ENCODE measurements at regions not wholly inside any gene's neighbourhood (a gene's known extent, or its start where the extent isn't known, plus 50 kb on each side); places are given as distances from the start of the nearest gene placed in this dataset.
"Not testable (repeated sequence)": the region's sequence is repeated elsewhere in the genome, so short reads cannot be mapped to it uniquely, and the experiment has no call there.

GRCh38 chr2:105691947-105692390 is 52.7 kb upstream of the NCK2 start:
- DNase-seq = no peak

DNA sequence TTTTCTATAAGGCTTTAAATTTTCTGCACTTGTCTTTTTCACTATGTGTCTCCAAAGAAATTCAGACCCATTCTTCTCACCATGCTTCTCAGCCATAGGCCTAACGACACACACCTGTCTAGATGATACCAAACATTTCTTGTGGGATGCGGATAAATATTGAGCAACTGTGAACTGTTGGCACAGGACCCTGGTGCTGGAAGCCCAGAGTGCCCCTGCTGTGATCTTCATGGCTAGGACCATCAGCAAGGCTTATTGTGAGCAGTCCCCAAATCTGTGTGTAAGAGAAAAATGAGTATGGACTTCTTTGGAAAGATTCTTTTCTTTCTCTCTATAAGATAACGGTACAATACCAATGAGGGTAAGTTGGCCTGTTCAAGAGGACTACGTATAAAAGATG is 54.1 kb upstream of the NCK2 start:
- DNase-seq = no peak

GRCh38 chr2:105689484-105689883 is 55.2 kb upstream of the NCK2 start:
- DNase-seq = no peak

GRCh38 chr2:105688946-105689345 is 55.8 kb upstream of the NCK2 start:
- no peak for DNase-seq

DNA sequence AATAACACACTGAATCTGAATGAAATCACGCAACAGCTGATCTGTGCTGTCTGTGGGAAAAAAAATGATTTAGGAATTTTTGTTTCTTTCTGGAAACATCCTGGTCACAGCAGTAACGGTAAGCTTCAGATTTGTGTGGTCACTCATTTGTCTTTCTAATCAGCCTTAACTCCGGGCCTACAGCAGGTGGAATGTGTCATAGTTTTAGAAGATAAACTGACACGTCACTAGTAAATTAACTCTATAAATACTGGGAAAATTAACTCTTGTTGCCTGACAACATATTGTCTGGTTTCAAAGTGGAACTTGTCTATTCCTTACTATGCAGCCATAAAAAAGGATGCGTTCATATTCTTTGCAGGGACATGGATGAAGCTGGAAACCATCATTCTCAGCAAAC is 58.1 kb upstream of the NCK2 start:
- no peak for DNase-seq

- no peak for DNase-seq
These were observed 61.7 kb upstream of the NCK2 start for GRCh38 chr2:105683011-105683492.

- DNase-seq = no peak
These were observed 62.3 kb upstream of the NCK2 start for GRCh38 chr2:105682401-105682800.

DNA sequence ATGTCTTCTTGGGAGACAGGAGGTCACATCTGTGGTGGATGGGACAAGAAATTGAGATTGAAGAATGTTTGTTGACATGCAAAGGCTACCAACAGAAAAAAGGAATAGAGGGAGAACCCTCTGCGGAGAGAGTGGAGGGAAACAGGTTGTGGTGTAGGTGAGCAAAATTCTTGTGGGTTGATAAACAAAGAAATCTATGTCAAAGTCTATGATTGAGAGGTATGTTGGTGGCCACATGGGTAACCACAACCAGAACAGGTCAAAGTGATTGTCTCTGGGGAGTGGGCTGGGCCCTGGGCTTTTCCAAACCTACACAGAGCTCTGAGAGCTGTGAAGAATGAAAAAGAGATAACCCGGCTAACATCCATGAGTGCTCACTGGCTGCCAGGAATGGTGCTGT is 62.8 kb upstream of the NCK2 start:
- DNase-seq = no peak

DNA sequence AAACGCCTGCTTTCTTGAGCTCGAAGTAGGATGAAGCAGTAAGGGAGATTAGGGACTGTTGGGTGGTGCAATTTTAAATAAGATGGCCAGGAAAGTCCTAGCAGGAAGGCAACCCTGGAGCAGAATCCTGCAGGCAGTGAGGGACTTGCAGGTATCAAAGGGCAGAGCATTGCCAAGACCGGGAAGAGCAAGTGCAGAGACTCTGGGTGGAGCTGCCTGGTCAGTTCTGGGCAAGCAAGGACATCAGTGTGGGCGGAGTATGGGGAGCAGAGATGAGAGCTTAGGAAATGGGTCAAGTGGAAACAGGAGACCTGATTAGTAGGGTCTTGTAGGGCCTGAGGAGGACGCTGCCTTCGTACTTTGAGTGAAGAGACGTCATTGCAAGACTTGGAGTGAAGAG is 64.4 kb upstream of the NCK2 start:
- DNase-seq = no peak

DNA sequence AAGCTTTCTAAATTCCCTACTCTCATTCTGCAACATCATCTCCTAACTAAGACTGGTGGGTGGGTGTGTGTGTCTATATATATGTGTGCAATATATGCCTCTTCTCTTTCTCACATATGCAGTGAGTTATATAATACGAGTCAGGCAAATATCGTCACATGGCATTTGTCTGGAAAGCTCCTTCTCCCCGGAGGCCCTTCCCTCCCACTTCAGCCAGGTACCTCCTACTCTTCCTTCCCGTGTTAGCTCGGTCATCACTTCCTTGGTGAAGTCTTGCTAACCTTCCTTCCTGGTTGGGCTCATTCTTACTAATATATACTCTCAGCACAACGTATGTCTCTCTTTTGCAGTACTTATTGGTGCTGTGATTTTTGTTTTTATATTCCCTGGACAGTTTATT is 66.4 kb upstream of the NCK2 start:
- no peak for DNase-seq

DNA sequence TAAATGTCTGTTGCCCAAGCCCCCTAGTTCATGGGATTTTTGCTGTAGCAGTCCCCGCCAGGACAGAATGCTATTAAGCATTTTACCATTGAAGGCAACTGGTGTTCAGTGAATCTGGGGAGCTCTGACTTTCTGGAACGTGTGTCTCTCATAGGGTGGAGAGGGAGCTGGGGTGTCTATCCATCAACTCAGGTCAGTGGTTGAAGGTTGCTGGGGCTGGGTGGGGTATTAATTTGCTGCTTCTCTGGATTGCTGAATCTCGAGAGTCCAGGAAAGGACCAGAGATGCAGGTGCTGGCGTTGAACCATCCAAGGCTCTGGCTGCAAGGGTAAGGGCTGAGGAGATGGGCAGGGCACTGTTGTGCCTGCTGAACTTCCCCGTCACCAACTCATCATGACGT is 66.8 kb upstream of the NCK2 start:
- no peak for DNase-seq

DNA sequence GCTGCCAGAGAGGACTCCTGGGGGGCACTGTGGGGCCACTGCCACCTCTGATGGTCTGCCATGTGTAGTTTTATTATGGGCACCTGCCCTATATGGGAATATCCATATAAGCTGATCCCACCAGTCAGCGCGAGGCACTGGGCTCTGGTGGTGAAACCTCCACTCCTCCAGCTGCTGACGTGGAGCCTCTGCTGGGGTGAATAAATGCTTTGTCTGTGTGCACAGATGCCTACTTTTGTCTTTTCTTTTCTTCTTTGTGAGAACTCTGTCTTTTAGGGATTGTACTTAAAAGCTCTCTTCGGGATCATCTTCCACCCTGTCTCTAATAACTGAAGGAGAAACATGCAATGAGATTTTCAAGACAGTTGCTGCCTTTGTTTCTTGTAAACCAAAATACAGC is 68.9 kb upstream of the NCK2 start:
- no peak for DNase-seq

GRCh38 chr2:105674859-105675541 is 69.7 kb upstream of the NCK2 start:
- peak; percentile 73 for DNase-seq

GRCh38 chr2:105674401-105674800 is 70.3 kb upstream of the NCK2 start:
- DNase-seq = no peak

DNA sequence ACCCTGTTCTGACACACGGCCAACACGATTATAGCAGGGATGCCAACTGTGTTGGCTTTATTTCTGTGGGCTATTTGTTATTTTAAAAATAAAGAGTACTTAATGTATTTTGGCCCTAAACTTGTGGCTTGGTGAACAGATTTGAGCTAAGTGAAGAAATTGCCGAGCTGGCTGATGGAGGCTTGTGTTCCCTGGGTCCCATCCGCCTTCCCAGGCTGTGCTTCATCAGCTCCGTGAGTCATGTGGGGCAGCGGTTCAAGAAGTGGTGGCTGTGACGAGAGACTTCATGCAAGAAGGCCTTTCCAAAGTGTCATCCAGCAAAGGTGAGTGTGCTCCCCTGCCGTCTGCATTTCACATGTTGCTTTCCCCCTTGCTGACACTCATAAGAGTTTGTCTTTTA is 73.6 kb upstream of the NCK2 start:
- DNase-seq = no peak

DNA sequence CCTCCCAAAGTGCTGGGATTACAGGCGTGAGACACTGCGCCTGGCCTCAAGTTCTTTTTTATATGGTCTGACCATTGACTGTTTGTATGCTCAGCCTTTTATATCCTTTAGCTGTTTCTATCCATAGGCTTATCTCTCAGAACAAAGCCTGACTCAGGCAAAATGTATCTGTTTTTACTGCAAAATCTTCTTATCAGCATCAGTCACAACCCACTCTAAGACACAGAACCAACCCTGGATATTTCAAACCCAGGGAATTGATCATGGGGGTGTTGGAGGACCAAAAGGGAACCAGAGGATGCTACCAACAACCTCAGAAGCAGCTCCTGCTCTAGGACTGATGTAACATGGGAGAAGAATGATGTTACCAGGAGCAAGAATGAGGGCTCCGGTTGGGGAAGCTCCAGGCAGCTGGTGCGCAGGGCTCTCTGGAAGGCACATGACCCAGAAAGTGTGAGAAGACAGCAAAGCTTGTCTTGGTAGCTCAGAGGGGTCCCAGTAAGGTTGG is 75.3 kb upstream of the NCK2 start:
- no peak for DNase-seq

GRCh38 chr2:105665480-105665879 is 79.2 kb upstream of the NCK2 start:
- DNase-seq = no peak

GRCh38 chr2:105660489-105660888 is 84.2 kb upstream of the NCK2 start:
- DNase-seq = no peak

DNA sequence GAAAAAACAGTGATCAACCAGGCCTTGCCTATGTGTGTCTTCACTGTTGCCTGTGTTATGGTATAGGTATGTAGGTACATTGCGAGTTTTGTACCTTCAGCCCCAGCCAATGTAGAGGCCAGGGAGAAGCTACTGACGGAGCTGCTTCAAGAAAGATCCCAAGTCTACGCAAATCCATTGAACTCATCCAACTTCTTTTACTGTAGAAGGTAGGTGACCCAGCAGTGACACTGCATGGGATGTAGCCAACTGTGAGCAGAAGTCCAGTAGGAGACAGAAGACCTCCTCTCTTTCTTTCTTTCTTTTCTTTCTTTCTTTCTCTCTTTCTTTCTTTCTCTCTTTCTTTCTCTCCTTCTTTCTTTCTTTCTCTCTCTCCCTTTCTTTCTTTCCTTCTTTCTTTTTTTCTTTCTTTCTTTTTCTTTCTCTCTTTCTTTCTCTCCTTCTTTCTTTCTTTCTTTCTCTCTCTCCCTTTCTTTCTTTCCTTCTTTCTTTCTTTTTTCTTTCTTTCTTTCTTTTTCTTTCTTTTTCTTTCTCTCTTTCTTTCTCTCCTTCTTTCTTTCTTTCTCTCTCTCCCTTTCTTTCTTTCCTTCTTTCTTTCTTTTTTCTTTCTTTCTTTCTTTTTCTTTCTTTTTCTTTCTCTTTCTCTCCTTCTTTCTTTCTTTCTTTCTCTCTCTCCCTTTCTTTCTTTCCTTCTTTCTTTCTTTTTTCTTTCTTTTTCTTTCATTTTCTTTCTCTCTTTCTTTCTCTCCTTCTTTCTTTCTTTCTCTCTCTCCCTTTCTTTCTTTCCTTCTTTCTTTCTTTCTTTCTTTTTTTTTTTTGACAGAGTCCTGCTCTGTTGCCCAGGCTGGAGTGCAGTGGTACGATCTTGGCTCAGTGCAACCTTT is 88.7 kb upstream of the NCK2 start:
- DNase-seq = not testable (repeated sequence)

GRCh38 chr2:105655244-105655643 is 89.5 kb upstream of the NCK2 start:
- no peak for DNase-seq

DNA sequence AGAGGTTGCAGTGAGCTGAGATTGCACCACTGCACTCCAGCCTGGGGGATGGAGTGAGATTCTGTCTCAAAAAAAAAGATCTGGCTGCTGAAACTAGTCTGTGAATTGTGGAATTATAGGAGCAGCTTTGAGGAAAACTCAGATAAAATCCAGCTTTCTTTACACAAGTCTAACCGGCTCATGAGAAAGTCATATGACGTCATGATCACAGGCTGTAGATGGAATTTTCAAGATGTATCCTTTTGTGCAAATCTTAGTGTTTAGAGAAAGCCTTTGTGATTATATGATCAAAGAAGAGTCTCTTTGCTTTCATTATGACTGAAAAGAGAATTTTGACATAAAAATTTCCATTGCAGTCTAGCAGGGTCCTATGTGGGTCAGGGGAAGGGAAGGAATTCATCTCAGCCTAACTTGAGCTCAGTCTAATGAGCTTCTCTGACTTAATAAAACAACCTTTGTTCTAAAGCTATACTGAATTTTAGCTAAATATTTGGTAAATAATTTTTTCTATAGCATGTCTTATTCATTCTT is 90.2 kb upstream of the NCK2 start:
- no peak for DNase-seq

GRCh38 chr2:105653302-105653701 is 91.4 kb upstream of the NCK2 start:
- DNase-seq = no peak

GRCh38 chr2:105652014-105652796 is 92.5 kb upstream of the NCK2 start:
- no peak for DNase-seq

Measured in activated effector memory CD4-positive, alpha-beta T cell treated with anti-CD3 and anti-CD28 coated beads, Interleukin-2, amount 50 U/mL, for 16 hours (primary cell).